ENCODE measurements at regions not wholly inside any gene's neighbourhood (a gene's known extent, or its start where the extent isn't known, plus 50 kb on each side); places are given as distances from the start of the nearest gene placed in this dataset.

GRCh38 chr14:84252706-84253105 lies 1277.2 kb upstream of the FLRT2 start:
- Mint-ChIP-seq H3K27ac (peak overlapping the region in 2 of 3 experiments; percentile 16 to 54), H3K9me3 (no peaks in the 10 kb centered on the region)

GRCh38 chr14:84253326-84253725 lies 1276.6 kb upstream of the FLRT2 start:
- Mint-ChIP-seq H3K27me3 (ENCODE audit: low read depth) (no peaks in the 10 kb centered on the region), H3K27ac (no peak overlapping the region), H3K36me3 (ENCODE audit: low read depth) (no peaks in the 10 kb centered on the region), H3K4me1 (peaks cover 56% of the 10 kb centered on the region), H3K4me3 (no peak overlapping the region), H3K9me3 (no peaks in the 10 kb centered on the region)
- no peak for TF ChIP-seq CTCF (IDR thresholded peaks at IDR 0.05; ENCODE audit: unreplicated experiment in 3 of 3)

More at GRCh38 chr14:84252706-84253105, 1277.2 kb upstream of the FLRT2 start:
- peaks cover 56% of the 10 kb centered on the region for H3K4me1 Mint-ChIP-seq
- H3K36me3 Mint-ChIP-seq (ENCODE audit: low read depth) = no peaks in the 10 kb centered on the region
- no peak for TF ChIP-seq CTCF (IDR thresholded peaks at IDR 0.05; ENCODE audit: unreplicated experiment in 3 of 3)
- H3K27me3 Mint-ChIP-seq (ENCODE audit: low read depth) = no peaks in the 10 kb centered on the region
- no peak overlapping the region for H3K4me3 Mint-ChIP-seq

- Mint-ChIP-seq H3K27ac (peak overlapping the region; percentile 51 to 82 (median 52)), H3K36me3 (ENCODE audit: low read depth) (no peaks in the 10 kb centered on the region), H3K4me3 (peak overlapping the region in 1 of 3 experiments; percentile 36), H3K9me3 (no peaks in the 10 kb centered on the region), H3K4me1 (peaks cover 56% of the 10 kb centered on the region), H3K27me3 (ENCODE audit: low read depth) (no peaks in the 10 kb centered on the region)
- TF ChIP-seq CTCF (IDR thresholded peaks at IDR 0.05; ENCODE audit: unreplicated experiment in 3 of 3) = no peak
Observed at GRCh38 chr14:84254290-84254689, 1275.7 kb upstream of the FLRT2 start.

- no peaks in the 10 kb centered on the region for H3K36me3 Mint-ChIP-seq (ENCODE audit: low read depth)
- H3K27me3 Mint-ChIP-seq (ENCODE audit: low read depth) = no peaks in the 10 kb centered on the region
- no peaks in the 10 kb centered on the region for H3K4me1 Mint-ChIP-seq
- no peak for TF ChIP-seq CTCF (IDR thresholded peaks at IDR 0.05; ENCODE audit: unreplicated experiment in 3 of 3)
- no peaks in the 10 kb centered on the region for H3K9me3 Mint-ChIP-seq
- no peak overlapping the region for H3K4me3 Mint-ChIP-seq
- H3K27ac Mint-ChIP-seq = no peak overlapping the region
Observed at GRCh38 chr14:84262932-84263331, 1267.0 kb upstream of the FLRT2 start.

- no peaks in the 10 kb centered on the region for H3K36me3 Mint-ChIP-seq (ENCODE audit: low read depth)
- no peaks in the 10 kb centered on the region for H3K9me3 Mint-ChIP-seq
- no peak overlapping the region for H3K4me3 Mint-ChIP-seq
- peak overlapping the region in 2 of 3 experiments; percentile 18 to 52 for H3K27ac Mint-ChIP-seq
- H3K4me1 Mint-ChIP-seq = peaks cover 13% of the 10 kb centered on the region
- TF ChIP-seq CTCF (IDR thresholded peaks at IDR 0.05; ENCODE audit: unreplicated experiment in 3 of 3) = no peak
- no peaks in the 10 kb centered on the region for H3K27me3 Mint-ChIP-seq (ENCODE audit: low read depth)
Observed at GRCh38 chr14:84272290-84272721, 1257.6 kb upstream of the FLRT2 start.

GRCh38 chr14:84273181-84273580 lies 1256.8 kb upstream of the FLRT2 start:
- Mint-ChIP-seq H3K4me3 (peak overlapping the region in 1 of 3 experiments; percentile 5), H3K9me3 (no peaks in the 10 kb centered on the region), H3K4me1 (peaks cover 13% of the 10 kb centered on the region), H3K27me3 (ENCODE audit: low read depth) (no peaks in the 10 kb centered on the region), H3K27ac (peak overlapping the region in 2 of 3 experiments; percentile 6 to 52), H3K36me3 (ENCODE audit: low read depth) (no peaks in the 10 kb centered on the region)
- TF ChIP-seq CTCF (IDR thresholded peaks at IDR 0.05; ENCODE audit: unreplicated experiment in 3 of 3) = no peak
